ENCODE measurements at regions not wholly inside any gene's neighbourhood (a gene's known extent, or its start where the extent isn't known, plus 50 kb on each side); places are given as distances from the start of the nearest gene placed in this dataset.
"Not testable (repeated sequence)": the region's sequence is repeated elsewhere in the genome, so short reads cannot be mapped to it uniquely, and the experiment has no call there.

DNA sequence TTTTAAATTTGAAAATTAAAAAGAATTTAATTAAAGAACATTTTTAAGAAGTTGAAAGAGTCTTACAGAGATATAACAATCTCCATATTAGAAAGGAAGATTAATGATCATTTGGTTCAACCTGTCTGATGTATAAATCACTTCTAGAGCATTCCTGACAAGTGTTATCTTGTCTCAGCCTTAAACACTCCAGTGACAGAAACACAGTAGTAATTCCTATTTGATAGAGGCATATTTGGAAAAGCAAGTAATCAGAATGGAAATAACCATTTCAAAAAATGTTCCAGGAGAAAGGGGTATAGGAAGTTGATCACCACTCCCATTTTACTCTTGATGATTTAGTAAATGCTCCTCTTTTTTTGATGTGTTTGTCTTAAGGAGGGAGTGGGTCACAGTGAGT, 213.1 kb upstream of the FAM3C start:
- H3K4me3 ChIP-seq: no peak overlapping the region
- no peak for TF ChIP-seq Cebpa-rat (IDR thresholded peaks at IDR 0.05)

DNA sequence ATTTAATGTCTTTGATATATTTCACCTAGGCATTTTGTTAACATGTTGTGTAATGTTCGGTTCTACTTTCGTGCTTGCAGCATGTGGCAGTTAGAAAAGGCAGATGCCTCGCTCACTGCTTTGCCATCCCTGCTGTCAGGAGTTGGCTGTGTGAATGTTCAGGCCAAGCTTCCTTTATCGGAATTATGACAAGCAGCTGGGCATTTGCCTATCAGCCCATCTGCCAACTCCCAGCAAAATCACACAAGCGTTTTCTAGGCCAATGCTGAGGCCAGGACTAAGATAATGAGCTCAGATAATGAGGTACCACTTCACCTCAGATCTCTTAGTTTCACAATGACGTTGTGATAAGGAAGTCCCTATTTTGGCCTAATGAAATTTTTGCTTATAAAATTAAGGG, 212.7 kb upstream of the FAM3C start:
- no peaks in the 10 kb centered on the region for H3K36me3 ChIP-seq
- no peak overlapping the region for H3K4me2 ChIP-seq
- no peak overlapping the region for H3K9ac ChIP-seq
- no peak overlapping the region for H3K27ac ChIP-seq
- peaks cover 0 to 19% (median 10%) of the 10 kb centered on the region in 11 experiments; a peak in 11 of 22 replicates for H3K9me3 ChIP-seq (replicated peaks in 1 of 11)
- H4K20me1 ChIP-seq: no peaks in the 10 kb centered on the region
- no peaks in the 10 kb centered on the region for H3K27me3 ChIP-seq
- no peak for TF ChIP-seq Cebpa-rat (IDR thresholded peaks at IDR 0.05)
- H3K4me1 ChIP-seq: peaks cover 0 to 6% (median 0%) of the 10 kb centered on the region in 10 experiments; a peak in 1 of 20 replicates
- no peak overlapping the region for H3K4me3 ChIP-seq

More for the DNA sequence above, 213.1 kb upstream of the FAM3C start:
- H3K9ac ChIP-seq: no peak overlapping the region
- no peak overlapping the region for H3K27ac ChIP-seq
- H3K36me3 ChIP-seq: no peaks in the 10 kb centered on the region
- H3K27me3 ChIP-seq: no peaks in the 10 kb centered on the region
- H3K4me2 ChIP-seq: no peak overlapping the region
- H3K9me3 ChIP-seq (replicated peaks in 1 of 11): peaks cover 0 to 19% (median 10%) of the 10 kb centered on the region in 11 experiments; a peak in 11 of 22 replicates
- no peaks in the 10 kb centered on the region for H4K20me1 ChIP-seq
- peaks cover 0 to 6% (median 0%) of the 10 kb centered on the region in 10 experiments; a peak in 1 of 20 replicates for H3K4me1 ChIP-seq

DNA sequence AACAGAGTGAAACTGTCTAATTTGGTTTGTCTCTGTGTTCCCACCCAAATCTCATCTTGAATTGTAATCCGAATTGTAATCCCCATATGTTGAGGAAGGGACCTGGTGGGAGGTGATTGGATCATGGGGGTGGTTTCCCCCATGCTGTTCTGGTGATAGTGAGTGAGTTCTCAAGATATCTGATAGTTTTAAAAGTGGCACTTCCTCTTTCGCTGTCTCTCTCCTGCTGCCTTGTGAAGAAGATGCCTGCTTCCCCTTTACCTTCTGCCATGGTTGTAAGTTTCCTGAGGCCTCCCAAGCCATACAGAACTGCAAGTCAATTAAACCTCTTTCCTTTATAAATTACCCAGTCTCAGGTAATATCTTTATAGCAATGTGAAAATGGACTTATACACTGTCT, 212.1 kb upstream of the FAM3C start:
- H3K9me3 ChIP-seq (replicated peaks in 1 of 11): peaks cover 0 to 19% (median 10%) of the 10 kb centered on the region in 11 experiments; a peak in 11 of 22 replicates
- H3K4me1 ChIP-seq, H3K4me3 ChIP-seq, H3K4me2 ChIP-seq, H3K27me3 ChIP-seq, H3K36me3 ChIP-seq, H3K9ac ChIP-seq, H4K20me1 ChIP-seq, H3K27ac ChIP-seq: not testable (repeated sequence)

DNA sequence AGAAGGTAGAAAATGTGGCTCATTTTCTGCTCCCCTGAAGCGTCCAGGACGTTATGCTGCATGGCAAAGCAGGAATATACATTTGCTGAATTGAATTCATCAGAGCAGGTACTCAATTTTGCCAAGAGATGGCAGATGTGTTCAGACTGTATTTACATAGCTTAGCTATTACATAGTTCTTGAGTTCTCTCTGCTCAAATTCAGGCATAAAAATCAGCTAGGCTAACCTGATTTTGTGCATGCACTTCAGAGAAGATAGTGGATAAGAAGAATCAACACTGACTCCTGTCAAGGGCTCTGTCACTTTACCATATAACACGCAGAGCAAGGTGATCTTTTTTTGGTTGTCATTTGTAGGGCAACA, 209.2 kb upstream of the FAM3C start:
- Histone ChIP-seq H3K4me3 (no peak overlapping the region), H3K36me3 (no peaks in the 10 kb centered on the region), H4K20me1 (no peaks in the 10 kb centered on the region), H3K27me3 (no peaks in the 10 kb centered on the region), H3K4me1 (peaks cover 0 to 6% (median 0%) of the 10 kb centered on the region in 10 experiments; a peak in 1 of 20 replicates), H3K9me3 (replicated peaks in 1 of 11) (peaks cover 0 to 21% (median 10%) of the 10 kb centered on the region in 11 experiments; a peak in 11 of 22 replicates), H3K4me2 (no peak overlapping the region), H3K27ac (no peak overlapping the region), H3K9ac (no peak overlapping the region)
- TF ChIP-seq Cebpa-rat (IDR thresholded peaks at IDR 0.05): no peak

DNA sequence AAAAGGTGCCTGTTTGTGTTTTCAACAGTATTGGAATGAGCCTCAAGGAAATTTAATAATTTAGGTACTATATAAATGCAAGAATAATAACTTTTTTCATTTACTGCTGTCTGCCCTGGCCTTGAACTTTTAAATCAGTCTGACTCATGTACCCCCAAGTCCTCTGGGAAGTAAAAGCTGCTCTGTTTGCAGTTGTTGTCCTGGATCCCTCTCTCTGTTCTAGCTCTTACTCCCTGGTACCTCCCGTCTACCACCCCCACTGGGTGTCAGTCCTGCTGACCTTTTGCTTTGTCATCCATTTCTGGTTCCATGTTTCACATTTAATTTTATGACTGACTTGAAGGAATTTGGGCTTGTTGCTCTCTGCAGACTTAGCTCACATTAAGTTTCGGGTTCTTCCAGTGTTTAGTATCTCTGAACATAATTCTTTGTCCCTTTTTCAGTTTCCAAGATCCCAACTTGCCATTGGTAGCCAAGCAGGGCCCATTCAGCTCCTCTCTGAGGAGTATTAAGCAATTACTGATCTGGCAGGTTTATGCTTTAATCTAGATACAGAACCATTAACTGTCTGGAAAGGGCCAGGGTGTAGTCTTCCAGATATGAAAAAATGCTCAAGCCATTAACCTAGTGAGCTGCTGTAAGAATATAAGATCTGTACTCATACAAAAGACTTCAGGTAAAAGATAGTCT, 208.7 kb upstream of the FAM3C start:
- Histone ChIP-seq H4K20me1 (no peaks in the 10 kb centered on the region), H3K27me3 (no peaks in the 10 kb centered on the region), H3K36me3 (no peaks in the 10 kb centered on the region), H3K4me1 (peaks cover 0 to 6% (median 0%) of the 10 kb centered on the region in 10 experiments; a peak in 1 of 20 replicates), H3K9me3 (replicated peaks in 1 of 11) (peaks cover 0 to 27% (median 10%) of the 10 kb centered on the region in 11 experiments; a peak in 11 of 22 replicates), H3K9ac (no peak overlapping the region), H3K4me3 (no peak overlapping the region), H3K27ac (no peak overlapping the region), H3K4me2 (no peak overlapping the region; a peak in 1 of 22 replicates)
- TF ChIP-seq Cebpa-rat (IDR thresholded peaks at IDR 0.05): no peak

DNA sequence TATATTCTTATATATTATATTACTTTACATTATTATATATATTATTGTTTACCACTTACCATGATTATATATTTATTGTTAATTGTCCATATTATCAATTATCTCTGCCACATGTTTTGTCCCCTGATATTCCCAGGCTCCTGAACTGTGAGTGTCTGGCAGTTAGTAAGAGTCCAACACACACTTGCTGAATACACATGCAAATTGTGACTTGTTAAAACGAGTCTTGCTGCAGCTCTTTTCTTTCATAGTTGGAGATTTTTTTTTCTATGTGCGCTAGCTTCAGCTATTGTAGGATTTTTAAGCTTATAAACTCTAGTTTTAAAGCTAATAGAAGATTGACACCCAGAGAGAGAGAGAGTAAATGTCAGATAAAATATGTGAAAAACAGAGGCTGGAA, 207.8 kb upstream of the FAM3C start:
- H3K4me1 ChIP-seq: peaks cover 0 to 6% (median 0%) of the 10 kb centered on the region in 10 experiments; a peak in 1 of 20 replicates
- H3K36me3 ChIP-seq: no peaks in the 10 kb centered on the region
- no peaks in the 10 kb centered on the region for H3K27me3 ChIP-seq
- TF ChIP-seq Cebpa-rat (IDR thresholded peaks at IDR 0.05): no peak
- H3K9me3 ChIP-seq (replicated peaks in 1 of 11): peaks cover 0 to 22% (median 10%) of the 10 kb centered on the region in 11 experiments; a peak in 11 of 22 replicates
- no peaks in the 10 kb centered on the region for H4K20me1 ChIP-seq
- H3K9ac ChIP-seq: no peak overlapping the region
- no peak overlapping the region for H3K27ac ChIP-seq
- H3K4me3 ChIP-seq: no peak overlapping the region
- H3K4me2 ChIP-seq: no peak overlapping the region

DNA sequence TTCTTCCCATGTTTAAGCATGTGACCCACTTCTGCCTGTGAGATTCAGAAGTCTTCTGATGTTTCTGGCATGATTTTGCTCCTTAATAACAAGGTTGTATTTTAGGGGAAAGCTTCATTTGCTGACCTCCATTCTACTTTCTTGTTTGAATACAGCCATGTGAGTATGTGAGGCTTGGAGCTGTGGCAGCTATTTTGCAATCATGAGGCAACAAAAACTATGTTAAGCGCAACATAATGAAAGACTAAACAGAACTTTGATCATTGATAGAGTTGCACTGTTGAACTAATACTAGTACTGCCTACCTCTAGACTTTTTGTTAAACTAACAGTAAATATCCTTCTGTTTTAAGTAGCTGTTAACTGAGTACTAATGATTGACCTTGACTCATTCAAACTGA, 203.8 kb upstream of the FAM3C start:
- H3K4me1 ChIP-seq: peaks cover 0 to 4% (median 0%) of the 10 kb centered on the region in 10 experiments; a peak in 1 of 20 replicates
- TF ChIP-seq Cebpa-rat (IDR thresholded peaks at IDR 0.05): no peak
- no peaks in the 10 kb centered on the region for H3K27me3 ChIP-seq
- no peak overlapping the region for H3K9ac ChIP-seq
- no peak overlapping the region for H3K4me2 ChIP-seq
- H3K4me3 ChIP-seq: no peak overlapping the region
- H4K20me1 ChIP-seq: no peaks in the 10 kb centered on the region
- peaks cover 0 to 9% (median 6%) of the 10 kb centered on the region in 11 experiments; a peak in 7 of 22 replicates for H3K9me3 ChIP-seq (replicated peaks in 1 of 11)
- no peak overlapping the region for H3K27ac ChIP-seq
- no peaks in the 10 kb centered on the region for H3K36me3 ChIP-seq

DNA sequence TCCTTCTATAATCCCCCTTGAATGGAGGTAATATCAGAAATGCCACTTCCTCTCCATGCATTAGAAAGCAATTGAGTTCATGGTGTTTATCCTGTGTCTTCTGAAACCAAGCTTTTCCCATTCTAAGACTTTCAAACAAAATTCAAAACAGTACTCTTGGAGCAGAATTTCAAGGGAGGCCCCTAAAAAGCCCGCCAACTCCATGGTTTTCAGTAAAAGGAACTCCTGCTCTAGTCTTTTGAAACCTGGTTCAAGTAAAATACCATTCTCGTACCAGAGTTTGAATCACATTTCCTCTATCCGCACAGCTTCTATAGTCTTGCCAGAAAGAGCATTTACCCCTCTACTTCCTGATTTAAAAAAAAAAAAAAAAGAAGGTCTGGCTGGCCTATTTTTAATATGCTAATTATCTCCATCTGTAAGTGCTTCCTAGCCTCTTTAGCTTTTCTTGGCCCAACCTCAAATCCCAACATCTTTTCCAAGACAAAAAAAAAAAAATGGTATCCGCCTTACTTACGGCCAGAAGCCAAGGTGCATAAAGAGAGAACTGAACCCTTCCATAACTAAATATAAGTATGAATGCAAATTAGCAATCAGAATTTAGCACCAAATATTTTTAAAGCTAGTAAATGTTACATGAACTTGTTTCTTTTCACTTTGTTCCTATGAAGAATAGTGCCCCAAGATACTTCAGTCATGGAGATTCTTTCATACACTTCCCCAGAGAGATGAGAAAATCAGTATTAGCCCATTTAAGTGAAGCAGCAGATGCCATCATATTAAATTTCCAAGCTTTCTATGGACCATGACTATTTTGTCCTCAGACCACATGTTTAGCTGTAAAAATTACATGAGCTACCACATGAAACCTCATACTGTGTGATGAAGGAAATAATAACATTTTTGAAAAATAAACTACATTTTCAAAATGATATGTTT, 199.9 kb upstream of the FAM3C start:
- no peaks in the 10 kb centered on the region for H3K27me3 ChIP-seq
- TF ChIP-seq Cebpa-rat (IDR thresholded peaks at IDR 0.05): no peak
- no peak overlapping the region for H3K4me3 ChIP-seq
- no peaks in the 10 kb centered on the region for H3K36me3 ChIP-seq
- H3K4me2 ChIP-seq: no peak overlapping the region
- peaks cover 0 to 14% (median 7%) of the 10 kb centered on the region in 11 experiments; a peak in 8 of 22 replicates for H3K9me3 ChIP-seq (replicated peaks in 1 of 11)
- no peaks in the 10 kb centered on the region for H4K20me1 ChIP-seq
- H3K9ac ChIP-seq: no peak overlapping the region
- no peaks in the 10 kb centered on the region for H3K4me1 ChIP-seq
- H3K27ac ChIP-seq: no peak overlapping the region

DNA sequence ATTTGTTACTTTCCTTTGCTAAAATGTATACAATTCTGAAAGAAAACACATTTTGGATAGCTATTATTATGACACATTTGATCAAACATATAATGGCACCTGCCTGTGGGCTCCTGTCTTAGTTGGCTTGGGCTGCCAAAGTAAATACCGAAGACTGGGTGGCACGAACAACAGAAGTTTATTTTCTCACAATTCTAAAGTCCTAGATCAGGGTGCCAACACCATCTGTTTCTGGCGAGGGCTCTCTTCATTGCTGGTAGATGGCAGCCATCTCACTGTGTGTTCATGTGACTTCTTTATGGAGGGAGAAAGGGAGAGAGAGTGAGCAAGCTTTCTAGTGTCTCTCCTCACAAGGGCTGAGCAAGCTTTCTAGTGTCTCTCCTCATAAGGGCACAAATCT, 195.8 kb upstream of the FAM3C start:
- H3K27ac ChIP-seq: no peak overlapping the region

More for the DNA sequence above, 195.8 kb upstream of the FAM3C start:
- Histone ChIP-seq H3K9me3 (replicated peaks in 1 of 11) (peaks cover 0 to 8% (median under 1%) of the 10 kb centered on the region in 11 experiments; a peak in 3 of 22 replicates), H3K36me3 (no peaks in the 10 kb centered on the region), H3K4me1 (no peaks in the 10 kb centered on the region), H3K4me3 (no peak overlapping the region), H3K9ac (no peak overlapping the region), H3K4me2 (no peak overlapping the region), H3K27me3 (no peaks in the 10 kb centered on the region), H4K20me1 (no peaks in the 10 kb centered on the region)
- no peak for TF ChIP-seq Cebpa-rat (IDR thresholded peaks at IDR 0.05)
